Lower lobe of right lung (tissue), 2 donors: ENCODE measurements at regions not wholly inside any gene's neighbourhood (a gene's known extent, or its start where the extent isn't known, plus 50 kb on each side); places are given as distances from the start of the nearest gene placed in this dataset.

Experiments
- ATAC-seq, 2 donors: fragments of 200-7000 bp; cut with Tn5 transposase; one replicate each; pipeline ENCODE4 v1.9.1; 2020 to 2022; ENCODE audit warnings: mild to moderate bottlenecking in 2 of 2, moderate library complexity in 2 of 2
- DNase-seq: peaks from one replicate; pipeline ENCODE4 v3.0.0-alpha.2; 2020
- H3K27ac ChIP-seq: fragments of 200-600 bp; one replicate; pipeline ENCODE4 v1.8.0; 2022
- H3K27me3 ChIP-seq: fragments of 200-600 bp; one replicate; pipeline ENCODE4 v1.8.0; 2022; ENCODE audit warnings: low read depth
- H3K36me3 ChIP-seq: fragments of 200-600 bp; one replicate; pipeline ENCODE4 v1.8.0; 2022; ENCODE audit warnings: mild to moderate bottlenecking
- H3K4me1 ChIP-seq: fragments of 200-600 bp; one replicate; pipeline ENCODE4 v1.8.0; 2022
- H3K4me3 ChIP-seq: fragments of 200-600 bp; one replicate; pipeline ENCODE4 v1.8.0; 2022; ENCODE audit warnings: mild to moderate bottlenecking
- H3K9me3 ChIP-seq: fragments of 200-600 bp; one replicate; pipeline ENCODE4 v1.8.0; 2022
- intact Hi-C: fragments of 100-400 bp; cut with DNase I; formaldehyde crosslinking; loops from one replicate; pipeline ENCODE4 v1.11.0; 2022
- TF ChIP-seq, protein P1 (sequence below): fragments of 200-600 bp; IDR thresholded peaks from one replicate; pipeline ENCODE4 v1.8.0; 2022; ENCODE audit warnings: antibody characterized with exemption, mild to moderate bottlenecking
- donor health status: DM: no; HTN: yes; CAD: no; lungs with severe emphysema.

DNA sequence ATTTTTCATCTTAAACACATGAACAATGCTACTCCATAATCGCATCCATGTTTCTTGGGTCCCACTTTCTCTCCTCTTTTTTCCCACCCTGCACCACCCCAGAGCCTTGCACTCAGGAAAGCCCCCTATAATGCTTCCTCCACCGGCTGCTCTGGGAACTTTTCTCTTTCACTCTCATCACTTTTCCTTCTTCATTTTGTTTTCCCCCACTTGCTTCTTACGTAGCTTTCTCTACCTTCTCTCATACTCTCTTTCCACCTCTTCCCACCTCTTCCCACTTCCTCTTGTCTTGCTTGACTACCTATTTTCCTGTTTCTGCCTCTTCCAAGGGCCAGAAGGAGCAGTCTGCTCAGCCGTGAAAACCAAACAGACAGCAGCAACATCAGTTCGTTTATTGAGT lies 229.5 kb upstream of the RHOBTB1 start:
- no peak overlapping the region for H3K27ac ChIP-seq
- H3K27me3 ChIP-seq = no peaks in the 10 kb centered on the region
- no peaks in the 10 kb centered on the region for H3K9me3 ChIP-seq
- no peak overlapping the region for H3K4me3 ChIP-seq
- H3K36me3 ChIP-seq = no peaks in the 10 kb centered on the region
- ATAC-seq (no peak), DNase-seq (no peak)
- intact Hi-C loops = no loop called here
- no peaks in the 10 kb centered on the region for H3K4me1 ChIP-seq
- TF ChIP-seq, protein P1, sequence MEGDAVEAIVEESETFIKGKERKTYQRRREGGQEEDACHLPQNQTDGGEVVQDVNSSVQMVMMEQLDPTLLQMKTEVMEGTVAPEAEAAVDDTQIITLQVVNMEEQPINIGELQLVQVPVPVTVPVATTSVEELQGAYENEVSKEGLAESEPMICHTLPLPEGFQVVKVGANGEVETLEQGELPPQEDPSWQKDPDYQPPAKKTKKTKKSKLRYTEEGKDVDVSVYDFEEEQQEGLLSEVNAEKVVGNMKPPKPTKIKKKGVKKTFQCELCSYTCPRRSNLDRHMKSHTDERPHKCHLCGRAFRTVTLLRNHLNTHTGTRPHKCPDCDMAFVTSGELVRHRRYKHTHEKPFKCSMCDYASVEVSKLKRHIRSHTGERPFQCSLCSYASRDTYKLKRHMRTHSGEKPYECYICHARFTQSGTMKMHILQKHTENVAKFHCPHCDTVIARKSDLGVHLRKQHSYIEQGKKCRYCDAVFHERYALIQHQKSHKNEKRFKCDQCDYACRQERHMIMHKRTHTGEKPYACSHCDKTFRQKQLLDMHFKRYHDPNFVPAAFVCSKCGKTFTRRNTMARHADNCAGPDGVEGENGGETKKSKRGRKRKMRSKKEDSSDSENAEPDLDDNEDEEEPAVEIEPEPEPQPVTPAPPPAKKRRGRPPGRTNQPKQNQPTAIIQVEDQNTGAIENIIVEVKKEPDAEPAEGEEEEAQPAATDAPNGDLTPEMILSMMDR = no peak

DNA sequence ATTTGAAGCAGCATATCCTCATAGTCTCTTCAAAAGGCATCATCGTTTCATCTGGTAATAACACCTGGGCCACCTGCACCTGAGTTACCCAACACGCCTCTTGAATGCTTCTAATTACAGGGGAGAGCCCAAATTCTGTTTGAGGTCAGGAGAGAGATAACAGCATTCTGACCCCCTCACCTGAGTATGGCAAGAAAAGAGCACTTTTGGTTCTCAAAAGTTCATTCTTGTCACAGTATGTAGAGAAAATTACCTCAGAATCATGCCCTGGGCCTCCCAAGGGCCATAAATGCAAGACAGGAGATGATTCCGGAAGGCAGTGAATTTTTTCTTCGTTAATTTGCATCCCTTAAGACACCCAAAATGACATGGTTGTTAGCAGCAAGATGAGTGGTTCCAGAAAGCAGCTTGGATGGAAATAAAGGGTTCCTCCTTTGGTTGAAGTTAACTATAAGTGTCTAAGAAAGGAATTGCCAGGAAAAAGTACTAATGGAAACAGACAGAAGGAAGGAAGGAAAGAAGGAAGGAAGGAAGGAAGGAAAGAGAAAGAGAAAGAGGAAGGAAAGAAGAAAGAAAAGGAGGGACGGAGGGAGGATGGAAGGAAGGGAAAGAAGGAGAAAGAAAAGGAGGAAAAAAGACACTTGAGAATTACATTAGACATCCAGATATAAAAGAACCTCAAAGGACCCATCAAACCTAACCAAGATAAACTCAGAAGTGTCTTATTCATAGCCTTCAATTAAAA lies 228.4 kb upstream of the RHOBTB1 start:
- ATAC-seq (no peak), DNase-seq (no peak)
- TF ChIP-seq, protein P1 = no peak
- intact Hi-C loops = no loop called here
- H3K27me3 ChIP-seq = no peaks in the 10 kb centered on the region
- no peak overlapping the region for H3K4me3 ChIP-seq
- no peak overlapping the region for H3K27ac ChIP-seq
- no peaks in the 10 kb centered on the region for H3K36me3 ChIP-seq
- no peaks in the 10 kb centered on the region for H3K4me1 ChIP-seq
- no peaks in the 10 kb centered on the region for H3K9me3 ChIP-seq

DNA sequence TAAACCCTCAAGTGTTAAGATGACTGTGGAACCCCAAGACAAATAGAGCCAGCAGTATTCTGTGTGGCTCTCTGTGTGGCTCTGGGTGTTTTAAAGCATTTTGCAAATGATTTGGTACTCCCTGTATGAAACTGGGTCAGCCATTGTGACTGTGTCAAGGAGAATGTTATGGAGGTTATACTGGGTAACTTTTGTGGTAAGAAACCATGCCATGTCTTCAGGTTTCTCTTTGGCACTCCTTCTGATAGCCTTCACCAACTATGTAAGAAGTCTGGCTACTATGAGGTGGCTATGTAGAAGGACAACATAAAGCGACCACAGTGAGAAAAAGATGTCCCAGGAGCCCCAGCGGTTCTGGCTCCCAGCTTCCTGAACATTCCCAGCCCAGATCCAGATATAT lies 226.6 kb upstream of the RHOBTB1 start:
- Histone ChIP-seq H3K36me3 (no peaks in the 10 kb centered on the region), H3K9me3 (no peaks in the 10 kb centered on the region), H3K4me1 (no peaks in the 10 kb centered on the region), H3K27ac (no peak overlapping the region), H3K4me3 (no peak overlapping the region), H3K27me3 (no peaks in the 10 kb centered on the region)
- intact Hi-C loops = no loop called here
- DNase-seq (no peak), ATAC-seq (no peak)
- TF ChIP-seq, protein P1 = no peak

DNA sequence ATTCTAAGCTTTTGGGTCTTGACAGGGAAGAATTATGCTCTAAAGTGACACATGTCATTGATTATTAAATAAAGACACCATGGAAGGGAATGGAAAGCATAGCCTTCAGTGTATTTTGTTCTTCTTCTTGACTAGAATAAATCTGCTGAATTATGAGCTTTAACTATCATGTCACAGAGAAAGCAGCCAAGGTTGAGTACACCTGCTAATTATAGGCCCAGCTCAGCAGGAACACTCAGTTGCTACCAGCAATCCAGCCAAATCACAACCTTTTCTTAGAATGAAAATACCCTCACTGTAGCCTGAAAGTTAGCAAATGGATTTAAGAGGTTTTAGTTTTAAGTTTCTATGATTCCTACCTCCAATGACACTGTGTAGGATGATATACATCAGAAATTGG lies 225.3 kb upstream of the RHOBTB1 start:
- no peak overlapping the region for H3K4me3 ChIP-seq

DNA sequence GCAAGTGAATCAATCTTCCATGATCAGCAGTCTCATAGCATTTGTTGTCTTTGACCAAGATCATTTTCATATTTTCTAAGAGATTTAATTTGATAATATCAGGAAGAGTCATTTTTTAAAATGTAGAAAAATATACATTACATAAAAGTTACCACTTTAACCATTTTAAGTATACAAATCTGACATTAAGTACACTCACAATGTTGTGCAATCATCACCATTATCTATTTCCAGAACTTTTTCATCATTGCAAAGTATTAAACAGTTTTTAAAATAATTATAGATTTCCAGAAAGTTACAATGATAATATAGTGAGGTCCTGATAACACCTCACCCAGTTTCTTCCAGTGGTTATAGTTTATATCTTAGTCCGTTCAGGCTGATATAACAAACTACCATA lies 222.5 kb upstream of the RHOBTB1 start:
- intact Hi-C loops = no loop called here
- H3K27me3 ChIP-seq = no peaks in the 10 kb centered on the region
- H3K9me3 ChIP-seq = no peaks in the 10 kb centered on the region
- no peak overlapping the region for H3K27ac ChIP-seq
- H3K4me3 ChIP-seq = no peak overlapping the region
- TF ChIP-seq, protein P1 = no peak
- DNase-seq = no peak
- no peak for ATAC-seq
- H3K4me1 ChIP-seq = no peaks in the 10 kb centered on the region
- H3K36me3 ChIP-seq = no peaks in the 10 kb centered on the region

More for the DNA sequence above, 225.3 kb upstream of the RHOBTB1 start:
- Histone ChIP-seq H3K27me3 (no peaks in the 10 kb centered on the region), H3K9me3 (no peaks in the 10 kb centered on the region), H3K4me1 (no peaks in the 10 kb centered on the region), H3K27ac (no peak overlapping the region), H3K36me3 (no peaks in the 10 kb centered on the region)
- TF ChIP-seq, protein P1 = no peak
- ATAC-seq = no peak
- no peak for DNase-seq
- intact Hi-C loops = no loop called here
